Activated B cell treated with CpG ODN at 0.5 μM for 24 hours (primary cell): ENCODE measurements at regions not wholly inside any gene's neighbourhood (a gene's known extent, or its start where the extent isn't known, plus 50 kb on each side); places are given as distances from the start of the nearest gene placed in this dataset.

ENCODE experiments used
- ATAC-seq: fragments of 200-7000 bp; cut with Tn5 transposase; one replicate; pipeline ENCODE4 v1.10.0; 2021; ENCODE audit warnings: low read depth, mild to moderate bottlenecking, moderate library complexity
- CTCF ChIA-PET: fragments of 350-600 bp; sonication (Branson Sonifier 250); formaldehyde crosslinking; loops from one replicate; lab custom pipeline; 2021; ENCODE audit warnings: antibody characterized with exemption; lab: Charles Lee
- POLR2A ChIA-PET: fragments of 350-600 bp; sonication (Branson Sonifier 250); formaldehyde crosslinking; loops from one replicate; lab custom pipeline; 2021; ENCODE audit warnings: antibody characterized with exemption; lab: Charles Lee
- DNase-seq: peaks from one replicate; pipeline ENCODE4 v3.0.0; 2022
- H3K27ac Mint-ChIP-seq: one replicate; pipeline ENCODE4 v1.8.0; 2020; ENCODE audit warnings: mixed read lengths
- H3K27me3 Mint-ChIP-seq: one replicate; pipeline ENCODE4 v1.8.0; 2021; ENCODE audit warnings: mixed read lengths
- H3K36me3 Mint-ChIP-seq: one replicate; pipeline ENCODE4 v1.8.0; 2021; ENCODE audit warnings: low read depth, mixed read lengths
- H3K4me1 Mint-ChIP-seq: one replicate; pipeline ENCODE4 v1.8.0; 2021; ENCODE audit warnings: mixed read lengths
- H3K4me3 Mint-ChIP-seq: one replicate; pipeline ENCODE4 v1.8.0; 2020; ENCODE audit warnings: mild to moderate bottlenecking, mixed read lengths
- H3K9me3 Mint-ChIP-seq: one replicate; pipeline ENCODE4 v1.8.0; 2020; ENCODE audit warnings: mixed read lengths
- intact Hi-C: fragments of 100-400 bp; cut with micrococcal nuclease; formaldehyde crosslinking; loops from one replicate; pipeline ENCODE4 v1.15.1; 2024
- TF ChIP-seq, protein P1 (sequence below): fragments of 200-600 bp; IDR thresholded peaks from one replicate; pipeline ENCODE4 v1.8.0; 2022; ENCODE audit warnings: antibody characterized with exemption, mild to moderate bottlenecking

DNA sequence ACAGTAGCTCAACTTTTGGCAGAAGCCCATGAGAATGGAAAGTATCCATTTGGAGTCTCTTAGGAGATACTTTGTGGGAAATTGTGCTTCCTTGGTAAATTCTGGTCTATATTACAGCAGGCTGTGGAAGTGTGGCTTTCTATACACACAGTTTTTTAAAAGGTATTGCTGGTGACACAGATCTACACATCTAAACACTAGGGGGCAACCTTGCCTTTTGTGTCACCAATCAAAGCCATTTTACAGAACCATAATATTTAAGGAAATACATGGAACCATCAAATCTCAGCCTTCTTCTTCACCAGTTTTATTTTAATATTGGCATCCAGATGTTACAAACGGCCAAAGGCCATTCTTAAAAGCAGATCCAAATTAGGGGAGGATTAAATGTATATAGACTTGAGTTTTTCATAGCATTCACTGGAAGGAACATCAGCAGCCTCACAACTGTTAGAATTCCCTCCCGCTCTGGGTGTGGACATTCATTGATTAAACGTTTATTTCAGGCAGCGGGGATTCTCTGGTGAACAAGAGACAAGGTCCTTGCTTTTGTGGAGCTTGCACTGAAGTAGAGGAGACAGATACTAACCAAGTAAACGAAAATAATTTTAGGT lies 132.4 kb upstream of the EPB41L4A start:
- H3K4me3 Mint-ChIP-seq = no peak overlapping the region
- H3K27me3 Mint-ChIP-seq = no peaks in the 10 kb centered on the region
- POLR2A ChIA-PET = interaction anchor here (1.1 to 1.3 kb wide), 2 partner anchors 206 to 390 kb away, joined by 3 read pairs; no protein-coding TSS in a partner anchor
- H3K4me1 Mint-ChIP-seq = peaks cover 33% of the 10 kb centered on the region
- H3K36me3 Mint-ChIP-seq = no peaks in the 10 kb centered on the region
- intact Hi-C loops = loop anchor here (1.0 kb wide), 7 partner anchors 28 to 413 kb away; partner anchors contain the start of gene REEP5
- DNase-seq (no peak), ATAC-seq (peak; percentile 77)
- TF ChIP-seq, protein P1, sequence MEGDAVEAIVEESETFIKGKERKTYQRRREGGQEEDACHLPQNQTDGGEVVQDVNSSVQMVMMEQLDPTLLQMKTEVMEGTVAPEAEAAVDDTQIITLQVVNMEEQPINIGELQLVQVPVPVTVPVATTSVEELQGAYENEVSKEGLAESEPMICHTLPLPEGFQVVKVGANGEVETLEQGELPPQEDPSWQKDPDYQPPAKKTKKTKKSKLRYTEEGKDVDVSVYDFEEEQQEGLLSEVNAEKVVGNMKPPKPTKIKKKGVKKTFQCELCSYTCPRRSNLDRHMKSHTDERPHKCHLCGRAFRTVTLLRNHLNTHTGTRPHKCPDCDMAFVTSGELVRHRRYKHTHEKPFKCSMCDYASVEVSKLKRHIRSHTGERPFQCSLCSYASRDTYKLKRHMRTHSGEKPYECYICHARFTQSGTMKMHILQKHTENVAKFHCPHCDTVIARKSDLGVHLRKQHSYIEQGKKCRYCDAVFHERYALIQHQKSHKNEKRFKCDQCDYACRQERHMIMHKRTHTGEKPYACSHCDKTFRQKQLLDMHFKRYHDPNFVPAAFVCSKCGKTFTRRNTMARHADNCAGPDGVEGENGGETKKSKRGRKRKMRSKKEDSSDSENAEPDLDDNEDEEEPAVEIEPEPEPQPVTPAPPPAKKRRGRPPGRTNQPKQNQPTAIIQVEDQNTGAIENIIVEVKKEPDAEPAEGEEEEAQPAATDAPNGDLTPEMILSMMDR = peak; percentile 16
- H3K27ac Mint-ChIP-seq = no peak overlapping the region
- CTCF ChIA-PET = interaction anchor here (0.7 to 10.8 kb wide), 28 partner anchors 10 to 959 kb away, joined by 3 to 160 read pairs (median 4); no protein-coding TSS in a partner anchor
- no peaks in the 10 kb centered on the region for H3K9me3 Mint-ChIP-seq

DNA sequence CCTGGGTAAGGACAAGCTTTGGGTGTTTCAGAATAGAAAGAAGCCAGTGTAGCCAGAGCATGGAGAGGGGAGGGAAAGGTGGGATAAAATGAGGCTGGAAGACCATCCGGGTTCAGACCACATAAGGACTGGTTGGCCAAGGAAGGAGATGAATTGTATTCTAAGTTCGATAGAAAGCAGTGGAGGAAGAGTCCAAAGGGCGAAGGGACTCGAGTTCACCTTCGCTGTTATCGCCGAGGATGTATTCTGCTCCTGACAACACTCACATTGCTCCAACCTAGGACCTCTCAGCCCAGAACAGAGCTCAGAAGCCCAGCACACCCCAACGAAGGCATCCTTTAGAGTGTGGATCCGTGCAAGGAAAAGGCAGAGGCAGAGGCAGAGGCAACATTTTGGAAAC lies 133.1 kb upstream of the EPB41L4A start:
- ChIA-PET CTCF (interaction anchor here (0.9 to 10.8 kb wide), 13 partner anchors 14 to 376 kb away, joined by 3 to 160 read pairs (median 9); no protein-coding TSS in a partner anchor), POLR2A (interaction anchor here (0.6 to 1.3 kb wide), 2 partner anchors 34 to 206 kb away, joined by 3 read pairs; no protein-coding TSS in a partner anchor)
- H3K4me1 Mint-ChIP-seq = peaks cover 33% of the 10 kb centered on the region
- no peaks in the 10 kb centered on the region for H3K27me3 Mint-ChIP-seq
- H3K36me3 Mint-ChIP-seq = no peaks in the 10 kb centered on the region
- ATAC-seq (no peak), DNase-seq (no peak)
- H3K4me3 Mint-ChIP-seq = no peak overlapping the region
- H3K27ac Mint-ChIP-seq = no peak overlapping the region
- H3K9me3 Mint-ChIP-seq = no peaks in the 10 kb centered on the region
- TF ChIP-seq, protein P1 = no peak
- intact Hi-C loops = no loop called here

DNA sequence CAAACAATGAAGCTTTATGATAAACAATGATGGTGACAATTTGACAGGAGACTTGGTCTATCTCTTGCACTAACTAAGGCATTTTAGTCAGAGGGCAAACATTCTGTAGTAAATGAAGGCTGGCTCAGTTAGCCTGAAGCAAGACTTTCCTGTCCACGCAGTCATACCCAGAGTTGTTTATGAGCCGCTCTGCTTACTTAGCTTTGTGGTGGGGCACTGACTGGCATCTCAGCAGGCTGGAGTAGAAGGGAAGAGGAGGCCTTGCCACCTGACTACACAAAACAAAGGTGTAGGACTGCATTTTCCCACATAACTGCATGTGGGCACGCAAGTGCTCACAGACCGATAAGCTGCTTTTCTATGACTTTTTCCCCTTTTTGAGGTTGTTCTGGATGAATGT lies 133.7 kb upstream of the EPB41L4A start:
- intact Hi-C loops = no loop called here
- DNase-seq (no peak), ATAC-seq (no peak)
- no peaks in the 10 kb centered on the region for H3K9me3 Mint-ChIP-seq
- TF ChIP-seq, protein P1 = no peak
- H3K27ac Mint-ChIP-seq = no peak overlapping the region
- no peaks in the 10 kb centered on the region for H3K27me3 Mint-ChIP-seq
- H3K36me3 Mint-ChIP-seq = no peaks in the 10 kb centered on the region
- H3K4me1 Mint-ChIP-seq = peaks cover 33% of the 10 kb centered on the region
- CTCF ChIA-PET = interaction anchor here (0.9 to 10.8 kb wide), 11 partner anchors 14 to 377 kb away, joined by 3 to 160 read pairs (median 10); no protein-coding TSS in a partner anchor
- no peak overlapping the region for H3K4me3 Mint-ChIP-seq
- POLR2A ChIA-PET = interaction anchor here (0.6 kb wide), 1 partner anchor 33 kb away, joined by 3 read pairs; no protein-coding TSS in a partner anchor

DNA sequence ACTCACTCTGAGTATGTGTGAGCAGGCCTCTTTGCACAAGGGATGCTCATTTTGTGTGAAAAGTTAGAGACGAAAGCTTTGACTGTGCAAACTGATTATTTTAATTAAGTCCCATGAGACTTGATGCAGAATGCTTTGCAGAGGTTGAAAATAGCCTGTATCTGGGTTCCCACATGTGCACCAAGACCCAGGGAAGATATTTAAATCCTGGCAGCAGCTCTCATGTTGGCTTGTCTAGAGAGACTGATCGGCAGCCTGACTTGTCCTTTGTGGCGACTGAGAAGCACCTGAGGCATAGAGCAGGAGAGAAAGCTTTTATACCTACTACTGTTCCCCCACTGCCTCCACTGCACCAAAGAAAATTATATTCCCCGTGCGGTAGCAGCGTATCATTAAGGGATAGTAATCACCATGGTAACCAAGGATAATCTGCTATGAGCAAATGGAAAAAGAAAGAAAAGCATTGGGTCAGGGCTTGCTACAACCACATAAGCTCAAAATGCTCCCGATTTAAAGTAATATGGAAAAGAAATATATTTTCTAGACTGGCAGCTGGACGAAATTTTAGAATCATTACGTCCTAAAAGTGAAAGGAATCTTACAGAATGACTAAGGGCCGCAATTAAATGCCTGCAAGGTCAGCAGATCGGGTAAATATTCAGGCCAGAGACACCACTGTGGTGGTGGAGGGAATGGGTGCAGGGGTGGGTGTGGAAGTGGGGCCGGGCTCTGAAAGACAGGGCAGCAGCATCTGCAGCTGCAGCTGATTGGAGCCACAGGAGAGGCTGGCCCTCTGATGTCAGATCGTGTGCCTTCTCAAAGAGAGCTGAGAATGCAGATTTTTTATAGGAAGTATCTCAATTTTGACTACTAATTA lies 135.3 kb upstream of the EPB41L4A start:
- ATAC-seq (no peak), DNase-seq (no peak)
- H3K9me3 Mint-ChIP-seq = no peaks in the 10 kb centered on the region
- TF ChIP-seq, protein P1 = no peak
- POLR2A ChIA-PET = interaction anchor here (0.9 kb wide), 1 partner anchor 53 kb away, joined by 3 read pairs; no protein-coding TSS in a partner anchor
- CTCF ChIA-PET = interaction anchor here (1.3 to 10.8 kb wide), 3 partner anchors 16 to 204 kb away, joined by 7 to 160 read pairs (median 21); no protein-coding TSS in a partner anchor
- H3K27ac Mint-ChIP-seq = no peak overlapping the region
- no peaks in the 10 kb centered on the region for H3K27me3 Mint-ChIP-seq
- intact Hi-C loops = no loop called here
- no peaks in the 10 kb centered on the region for H3K36me3 Mint-ChIP-seq
- H3K4me3 Mint-ChIP-seq = no peak overlapping the region
- peaks cover 20% of the 10 kb centered on the region for H3K4me1 Mint-ChIP-seq
